ENCODE measurements at regions not wholly inside any gene's neighbourhood (a gene's known extent, or its start where the extent isn't known, plus 50 kb on each side); places are given as distances from the start of the nearest gene placed in this dataset.

- intact Hi-C loops (cut with micrococcal nuclease): no loop called here
- TF ChIP-seq NFE2L2 (IDR thresholded peaks at IDR 0.05; ENCODE audit: low read depth, low read length): no peak
- no peak for TF ChIP-seq CTCF (conservative IDR thresholded peaks at IDR 0.05; ENCODE audit: low read depth, low read length)
- no peak for TF ChIP-seq RAD21 (IDR thresholded peaks at IDR 0.05; ENCODE audit: low read length)
- TF ChIP-seq RCOR1 (IDR thresholded peaks at IDR 0.05; ENCODE audit: insufficient replicate concordance, low read length): no peak
- no peak for TF ChIP-seq ELK1 (IDR thresholded peaks at IDR 0.05; ENCODE audit: borderline replicate concordance, low read depth, low read length)
- no peak for TF ChIP-seq MAFK (IDR thresholded peaks at IDR 0.05; ENCODE audit: low read depth, low read length)
- no peak for TF ChIP-seq CHD1 (IDR thresholded peaks at IDR 0.05; ENCODE audit: low read depth, low read length)
- no peak for TF ChIP-seq BHLHE40 (IDR thresholded peaks at IDR 0.05; ENCODE audit: low read depth, low read length)
- no peak for TF ChIP-seq POLR2A (IDR thresholded peaks at IDR 0.05; ENCODE audit: low read depth, low read length)
- no peak for TF ChIP-seq MAZ (IDR thresholded peaks at IDR 0.05; ENCODE audit: borderline replicate concordance, low read depth, low read length)
- no peak for TF ChIP-seq MXI1 (IDR thresholded peaks at IDR 0.05; ENCODE audit: borderline replicate concordance, low read depth, low read length)
- no peak for TF ChIP-seq USF2 (IDR thresholded peaks at IDR 0.05; ENCODE audit: low read depth, low read length)
- TF ChIP-seq FOS (IDR thresholded peaks at IDR 0.05; ENCODE audit: low read depth, low read length): no peak
- TF ChIP-seq SMC3 (IDR thresholded peaks at IDR 0.05; ENCODE audit: low read depth, low read length): no peak
- TF ChIP-seq CEBPB (IDR thresholded peaks at IDR 0.05; ENCODE audit: low read depth, low read length): no peak
- no peak for TF ChIP-seq RFX5 (IDR thresholded peaks at IDR 0.05; ENCODE audit: low read depth, low read length)
- Histone ChIP-seq H3K9ac (ENCODE audit: low read depth, low read length) (no peak overlapping the region), H3K14ac (replicated peaks; ENCODE audit: low read depth, low read length) (no peak overlapping the region), H3K27ac (ENCODE audit: insufficient read depth, low read length) (no peak overlapping the region), H4K91ac (ENCODE audit: insufficient read depth, low read depth, low read length) (no peak overlapping the region), H2BK5ac (ENCODE audit: low read depth, low read length, poor library complexity, severe bottlenecking) (no peak overlapping the region), H3K79me1 (ENCODE audit: low read depth in 1 of 2, low read length in 2 of 2) (no peaks in the 10 kb centered on the region), H2BK120ac (ENCODE audit: low read depth, low read length) (no peak overlapping the region), H3K36me3 (ENCODE audit: control insufficient read depth, insufficient read depth, low read length) (no peaks in the 10 kb centered on the region), H4K5ac (ENCODE audit: low read depth, low read length) (no peak overlapping the region), H2AK9ac (replicated peaks; ENCODE audit: low read depth, low read length, poor library complexity) (no peak overlapping the region), H3K4me1 (ENCODE audit: control insufficient read depth, insufficient read depth, low read length) (no peaks in the 10 kb centered on the region), H4K8ac (ENCODE audit: low read depth in 2 of 2, low read length in 2 of 2) (no peak overlapping the region), H3K4me2 (ENCODE audit: low read depth, low read length) (no peak overlapping the region), H4K20me1 (ENCODE audit: insufficient read depth, low read length) (no peaks in the 10 kb centered on the region), H3K27me3 (ENCODE audit: control insufficient read depth, insufficient read depth, low read length) (no peaks in the 10 kb centered on the region), H3K9me3 (ENCODE audit: control insufficient read depth, insufficient read depth, low read length) (no peaks in the 10 kb centered on the region), H2AK5ac (ENCODE audit: low read depth, low read length) (no peak overlapping the region), H3K9me1 (ENCODE audit: insufficient read depth, low read length) (no peaks in the 10 kb centered on the region), H3K18ac (ENCODE audit: low read depth, low read length) (no peak overlapping the region), H2BK15ac (ENCODE audit: low read depth, low read length) (no peak overlapping the region), H3K4ac (ENCODE audit: low read depth, low read length) (no peak overlapping the region), H2BK20ac (ENCODE audit: low read depth, low read length) (no peak overlapping the region), H2AFZ (replicated peaks; ENCODE audit: low read length, poor library complexity) (no peak overlapping the region), H3K23ac (ENCODE audit: low read depth, low read length) (no peak overlapping the region), H3K4me3 (ENCODE audit: insufficient read depth, low read depth, low read length) (no peak overlapping the region), H3K56ac (ENCODE audit: extremely low read depth, insufficient read depth, low read length) (no peak overlapping the region)
- DNase-seq (no peak), ATAC-seq (ENCODE audit: low read depth) (no peak)
- POLR2A ChIA-PET (ENCODE audit: unreplicated experiment): no interaction called here
- BruUV-seq (replicated peaks): no TSS peak
- no CpG with 5 or more reads among the region's 1 CpG for WGBS, 2 experiments (ENCODE audit: extremely low coverage in 2 of 2, insufficient read length in 1 of 2)
- in situ Hi-C loops (cut with MboI; ENCODE audit: low sequenced_read_pairs): no loop called here
- CTCF ChIA-PET: no interaction called here
- dilution Hi-C loops (cut with HindIII; ENCODE audit: low sequenced_read_pairs, unreplicated experiment): no loop called here
These were observed 343.4 kb downstream of the GXYLT1 start for GRCh38 chr12:41801261-41801660.

Measured in IMR-90 (cell line).